ENCODE measurements at regions not wholly inside any gene's neighbourhood (a gene's known extent, or its start where the extent isn't known, plus 50 kb on each side); places are given as distances from the start of the nearest gene placed in this dataset.

DNA sequence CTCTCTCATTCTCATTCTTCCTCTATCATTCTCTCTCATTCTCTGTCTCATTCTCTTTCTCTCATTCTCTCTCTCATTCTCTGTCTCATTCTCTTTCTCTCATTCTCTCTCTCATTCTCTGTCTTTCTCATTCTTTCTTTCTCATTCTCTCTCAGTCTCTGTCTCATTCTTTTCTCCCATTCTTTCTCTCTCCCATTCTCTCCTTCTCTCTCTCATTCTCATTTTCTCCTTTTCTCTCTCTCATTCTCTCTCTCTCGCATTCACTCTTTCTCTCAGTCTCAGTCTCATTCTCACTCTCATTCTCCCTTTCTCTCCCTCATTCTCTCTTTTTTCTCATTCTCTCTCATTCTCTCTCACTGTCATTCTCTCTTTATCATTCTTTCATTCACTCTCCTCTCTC is 152.0 kb upstream of the UQCRFS1 start:
- Mint-ChIP-seq H3K36me3 (ENCODE audit: low read depth) (no peaks in the 10 kb centered on the region), H3K27ac (ENCODE audit: unreplicated experiment) (no peak overlapping the region), H3K4me1 (no peaks in the 10 kb centered on the region), H3K27me3 (ENCODE audit: low read depth) (peaks cover 54% of the 10 kb centered on the region), H3K4me3 (no peak overlapping the region), H3K9me3 (peaks cover 2% of the 10 kb centered on the region)
- no peak for DNase-seq (ENCODE audit: low read depth, low spot score)
- TF ChIP-seq, protein P1, sequence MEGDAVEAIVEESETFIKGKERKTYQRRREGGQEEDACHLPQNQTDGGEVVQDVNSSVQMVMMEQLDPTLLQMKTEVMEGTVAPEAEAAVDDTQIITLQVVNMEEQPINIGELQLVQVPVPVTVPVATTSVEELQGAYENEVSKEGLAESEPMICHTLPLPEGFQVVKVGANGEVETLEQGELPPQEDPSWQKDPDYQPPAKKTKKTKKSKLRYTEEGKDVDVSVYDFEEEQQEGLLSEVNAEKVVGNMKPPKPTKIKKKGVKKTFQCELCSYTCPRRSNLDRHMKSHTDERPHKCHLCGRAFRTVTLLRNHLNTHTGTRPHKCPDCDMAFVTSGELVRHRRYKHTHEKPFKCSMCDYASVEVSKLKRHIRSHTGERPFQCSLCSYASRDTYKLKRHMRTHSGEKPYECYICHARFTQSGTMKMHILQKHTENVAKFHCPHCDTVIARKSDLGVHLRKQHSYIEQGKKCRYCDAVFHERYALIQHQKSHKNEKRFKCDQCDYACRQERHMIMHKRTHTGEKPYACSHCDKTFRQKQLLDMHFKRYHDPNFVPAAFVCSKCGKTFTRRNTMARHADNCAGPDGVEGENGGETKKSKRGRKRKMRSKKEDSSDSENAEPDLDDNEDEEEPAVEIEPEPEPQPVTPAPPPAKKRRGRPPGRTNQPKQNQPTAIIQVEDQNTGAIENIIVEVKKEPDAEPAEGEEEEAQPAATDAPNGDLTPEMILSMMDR (conservative IDR thresholded peaks at IDR 0.05), result no peak

DNA sequence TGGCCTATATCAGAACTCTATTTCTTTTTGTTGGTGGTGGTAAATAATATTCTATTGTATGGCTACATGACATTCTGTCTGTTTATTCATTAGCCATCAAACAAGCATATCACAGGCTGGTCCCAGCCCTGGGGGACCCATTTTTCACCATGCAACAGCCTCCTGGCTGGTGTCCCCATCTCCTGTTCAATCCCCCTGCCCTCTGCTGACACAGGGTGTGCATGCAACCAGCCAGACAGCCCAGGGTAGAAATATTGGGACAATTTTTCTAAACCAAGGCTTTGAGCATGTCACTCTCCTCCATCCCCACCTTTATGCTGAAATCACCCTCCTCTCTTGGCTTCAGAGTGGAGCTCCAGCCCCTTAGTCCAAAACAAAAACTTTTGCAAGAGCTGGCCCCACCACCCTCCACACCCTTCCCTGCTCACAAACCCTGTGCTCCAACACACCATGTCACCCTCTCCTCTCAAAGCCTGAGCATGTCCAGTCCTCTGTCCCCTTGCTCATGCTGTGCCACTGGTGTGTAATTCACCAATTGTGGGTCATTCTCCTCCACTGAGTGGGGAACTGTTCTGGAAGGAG is 153.0 kb upstream of the UQCRFS1 start:
- H3K4me1 Mint-ChIP-seq, result no peaks in the 10 kb centered on the region
- H3K27me3 Mint-ChIP-seq (ENCODE audit: low read depth), result peaks cover 49% of the 10 kb centered on the region
- H3K4me3 Mint-ChIP-seq, result no peak overlapping the region
- no peaks in the 10 kb centered on the region for H3K9me3 Mint-ChIP-seq
- no peak overlapping the region for H3K27ac Mint-ChIP-seq (ENCODE audit: unreplicated experiment)
- DNase-seq (ENCODE audit: low read depth, low spot score), result no peak
- no peaks in the 10 kb centered on the region for H3K36me3 Mint-ChIP-seq (ENCODE audit: low read depth)
- TF ChIP-seq, protein P1 (conservative IDR thresholded peaks at IDR 0.05), result no peak

DNA sequence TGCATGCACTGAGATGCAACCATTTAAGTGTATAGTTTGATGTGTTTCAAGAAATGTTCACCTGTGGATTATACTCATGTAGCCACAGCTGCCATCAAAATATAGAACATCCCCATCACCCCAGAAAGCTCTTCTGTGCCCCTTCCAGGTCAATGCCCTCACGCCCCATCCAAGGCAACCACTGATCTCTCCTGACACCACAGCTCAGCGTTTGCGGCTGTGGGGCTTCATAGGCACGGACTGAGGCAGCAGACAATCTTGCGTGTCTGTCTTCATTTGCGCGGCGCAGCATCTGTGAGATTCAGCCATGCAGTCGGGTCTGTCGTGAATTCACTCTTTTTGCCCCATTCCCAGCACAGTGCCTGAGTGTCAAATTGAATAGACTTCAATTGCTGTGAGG is 153.8 kb upstream of the UQCRFS1 start:
- H3K4me3 Mint-ChIP-seq, result no peak overlapping the region
- H3K36me3 Mint-ChIP-seq (ENCODE audit: low read depth), result no peaks in the 10 kb centered on the region
- TF ChIP-seq, protein P1 (conservative IDR thresholded peaks at IDR 0.05), result no peak
- peaks cover 49% of the 10 kb centered on the region for H3K27me3 Mint-ChIP-seq (ENCODE audit: low read depth)
- DNase-seq (ENCODE audit: low read depth, low spot score), result no peak
- no peak overlapping the region for H3K27ac Mint-ChIP-seq (ENCODE audit: unreplicated experiment)
- H3K9me3 Mint-ChIP-seq, result no peaks in the 10 kb centered on the region
- H3K4me1 Mint-ChIP-seq, result peaks cover 5% of the 10 kb centered on the region

DNA sequence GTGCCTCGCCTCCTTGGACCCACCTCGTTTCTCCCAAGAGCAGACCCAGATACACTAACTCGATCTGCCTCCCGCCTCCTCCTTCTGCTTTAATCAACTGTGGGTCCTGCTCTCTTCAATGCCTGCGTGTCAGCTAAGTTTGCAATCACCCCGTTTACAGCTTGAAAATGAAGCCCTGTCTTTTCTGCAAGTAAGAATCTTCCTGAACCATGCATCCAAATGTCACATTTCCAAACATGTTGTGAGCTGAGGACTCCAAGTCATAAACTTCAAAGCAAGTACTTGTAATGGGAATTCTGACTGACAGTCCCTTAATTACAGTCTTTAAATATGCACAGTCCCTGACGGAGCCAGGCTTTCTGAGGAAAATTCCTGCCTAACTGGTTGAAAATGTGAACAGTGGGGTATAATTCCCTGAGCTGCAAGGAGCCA is 154.9 kb upstream of the UQCRFS1 start:
- Mint-ChIP-seq H3K4me3 (no peak overlapping the region), H3K4me1 (peaks cover 5% of the 10 kb centered on the region), H3K27ac (ENCODE audit: unreplicated experiment) (no peak overlapping the region), H3K36me3 (ENCODE audit: low read depth) (no peaks in the 10 kb centered on the region), H3K9me3 (no peaks in the 10 kb centered on the region), H3K27me3 (ENCODE audit: low read depth) (peaks cover 49% of the 10 kb centered on the region)
- TF ChIP-seq, protein P1 (conservative IDR thresholded peaks at IDR 0.05), result no peak
- no peak for DNase-seq (ENCODE audit: low read depth, low spot score)

DNA sequence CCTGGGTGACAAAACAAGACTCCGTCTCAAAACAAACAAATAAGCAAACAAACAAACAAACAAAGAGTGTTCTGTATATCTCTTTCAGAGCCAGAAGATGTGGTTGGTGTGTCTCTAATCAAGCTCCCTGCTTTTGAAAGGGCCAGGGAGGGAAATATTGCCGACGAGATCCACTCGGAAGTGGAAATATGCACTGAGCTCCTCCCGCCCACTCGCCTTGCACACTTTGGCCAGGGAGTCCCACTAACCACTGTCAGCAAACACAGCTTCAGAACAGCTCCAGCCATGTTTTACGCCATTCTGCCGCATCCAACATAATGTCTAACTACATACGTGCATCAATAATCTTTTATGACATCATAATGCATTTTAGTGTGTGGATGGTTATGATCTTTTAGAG is 155.5 kb upstream of the VSTM2B start:
- H3K27ac Mint-ChIP-seq (ENCODE audit: unreplicated experiment), result no peak overlapping the region
- no peaks in the 10 kb centered on the region for H3K36me3 Mint-ChIP-seq (ENCODE audit: low read depth)
- DNase-seq (ENCODE audit: low read depth, low spot score), result no peak
- TF ChIP-seq, protein P1 (conservative IDR thresholded peaks at IDR 0.05), result no peak
- H3K4me3 Mint-ChIP-seq, result no peak overlapping the region
- peaks cover 26% of the 10 kb centered on the region for H3K27me3 Mint-ChIP-seq (ENCODE audit: low read depth)
- H3K9me3 Mint-ChIP-seq, result no peaks in the 10 kb centered on the region
- H3K4me1 Mint-ChIP-seq, result peaks cover 5% of the 10 kb centered on the region
